K562 (cell line): ENCODE measurements at regions not wholly inside any gene's neighbourhood (a gene's known extent, or its start where the extent isn't known, plus 50 kb on each side); places are given as distances from the start of the nearest gene placed in this dataset.

Experiments used
- OTX1 ChIP-seq: fragments of 450-650 bp; formaldehyde crosslinking; IDR thresholded peaks from 2 replicates; pipeline ENCODE4 v1.4.0; 2022; ENCODE audit warnings: mild to moderate bottlenecking
- TF ChIP-seq, protein P1 (sequence below): fragments of 450-650 bp; IDR thresholded peaks from 2 replicates; pipeline ENCODE4 v1.6.1; 2016; ENCODE audit warnings: mild to moderate bottlenecking, moderate library complexity

DNA sequence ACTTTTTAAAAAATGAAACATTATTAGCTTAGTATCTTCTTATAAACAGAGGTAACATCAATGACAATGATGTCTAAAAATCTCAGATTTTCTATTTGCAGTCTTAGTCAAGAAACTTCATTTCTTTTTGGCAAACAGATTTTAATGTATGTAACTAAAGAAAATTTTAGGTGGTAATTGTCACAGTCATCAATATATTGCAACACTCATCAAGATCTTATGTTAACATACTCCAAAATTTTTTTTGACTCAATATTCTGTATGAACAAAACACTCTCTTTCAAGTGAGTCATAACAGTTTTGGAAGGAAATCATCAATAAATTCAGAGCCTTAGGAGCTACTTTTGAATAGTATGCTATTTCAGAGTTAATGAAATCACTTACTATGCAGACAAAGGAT lies 1507.6 kb downstream of the SLITRK1 start (continued):
- TF ChIP-seq, protein P1, sequence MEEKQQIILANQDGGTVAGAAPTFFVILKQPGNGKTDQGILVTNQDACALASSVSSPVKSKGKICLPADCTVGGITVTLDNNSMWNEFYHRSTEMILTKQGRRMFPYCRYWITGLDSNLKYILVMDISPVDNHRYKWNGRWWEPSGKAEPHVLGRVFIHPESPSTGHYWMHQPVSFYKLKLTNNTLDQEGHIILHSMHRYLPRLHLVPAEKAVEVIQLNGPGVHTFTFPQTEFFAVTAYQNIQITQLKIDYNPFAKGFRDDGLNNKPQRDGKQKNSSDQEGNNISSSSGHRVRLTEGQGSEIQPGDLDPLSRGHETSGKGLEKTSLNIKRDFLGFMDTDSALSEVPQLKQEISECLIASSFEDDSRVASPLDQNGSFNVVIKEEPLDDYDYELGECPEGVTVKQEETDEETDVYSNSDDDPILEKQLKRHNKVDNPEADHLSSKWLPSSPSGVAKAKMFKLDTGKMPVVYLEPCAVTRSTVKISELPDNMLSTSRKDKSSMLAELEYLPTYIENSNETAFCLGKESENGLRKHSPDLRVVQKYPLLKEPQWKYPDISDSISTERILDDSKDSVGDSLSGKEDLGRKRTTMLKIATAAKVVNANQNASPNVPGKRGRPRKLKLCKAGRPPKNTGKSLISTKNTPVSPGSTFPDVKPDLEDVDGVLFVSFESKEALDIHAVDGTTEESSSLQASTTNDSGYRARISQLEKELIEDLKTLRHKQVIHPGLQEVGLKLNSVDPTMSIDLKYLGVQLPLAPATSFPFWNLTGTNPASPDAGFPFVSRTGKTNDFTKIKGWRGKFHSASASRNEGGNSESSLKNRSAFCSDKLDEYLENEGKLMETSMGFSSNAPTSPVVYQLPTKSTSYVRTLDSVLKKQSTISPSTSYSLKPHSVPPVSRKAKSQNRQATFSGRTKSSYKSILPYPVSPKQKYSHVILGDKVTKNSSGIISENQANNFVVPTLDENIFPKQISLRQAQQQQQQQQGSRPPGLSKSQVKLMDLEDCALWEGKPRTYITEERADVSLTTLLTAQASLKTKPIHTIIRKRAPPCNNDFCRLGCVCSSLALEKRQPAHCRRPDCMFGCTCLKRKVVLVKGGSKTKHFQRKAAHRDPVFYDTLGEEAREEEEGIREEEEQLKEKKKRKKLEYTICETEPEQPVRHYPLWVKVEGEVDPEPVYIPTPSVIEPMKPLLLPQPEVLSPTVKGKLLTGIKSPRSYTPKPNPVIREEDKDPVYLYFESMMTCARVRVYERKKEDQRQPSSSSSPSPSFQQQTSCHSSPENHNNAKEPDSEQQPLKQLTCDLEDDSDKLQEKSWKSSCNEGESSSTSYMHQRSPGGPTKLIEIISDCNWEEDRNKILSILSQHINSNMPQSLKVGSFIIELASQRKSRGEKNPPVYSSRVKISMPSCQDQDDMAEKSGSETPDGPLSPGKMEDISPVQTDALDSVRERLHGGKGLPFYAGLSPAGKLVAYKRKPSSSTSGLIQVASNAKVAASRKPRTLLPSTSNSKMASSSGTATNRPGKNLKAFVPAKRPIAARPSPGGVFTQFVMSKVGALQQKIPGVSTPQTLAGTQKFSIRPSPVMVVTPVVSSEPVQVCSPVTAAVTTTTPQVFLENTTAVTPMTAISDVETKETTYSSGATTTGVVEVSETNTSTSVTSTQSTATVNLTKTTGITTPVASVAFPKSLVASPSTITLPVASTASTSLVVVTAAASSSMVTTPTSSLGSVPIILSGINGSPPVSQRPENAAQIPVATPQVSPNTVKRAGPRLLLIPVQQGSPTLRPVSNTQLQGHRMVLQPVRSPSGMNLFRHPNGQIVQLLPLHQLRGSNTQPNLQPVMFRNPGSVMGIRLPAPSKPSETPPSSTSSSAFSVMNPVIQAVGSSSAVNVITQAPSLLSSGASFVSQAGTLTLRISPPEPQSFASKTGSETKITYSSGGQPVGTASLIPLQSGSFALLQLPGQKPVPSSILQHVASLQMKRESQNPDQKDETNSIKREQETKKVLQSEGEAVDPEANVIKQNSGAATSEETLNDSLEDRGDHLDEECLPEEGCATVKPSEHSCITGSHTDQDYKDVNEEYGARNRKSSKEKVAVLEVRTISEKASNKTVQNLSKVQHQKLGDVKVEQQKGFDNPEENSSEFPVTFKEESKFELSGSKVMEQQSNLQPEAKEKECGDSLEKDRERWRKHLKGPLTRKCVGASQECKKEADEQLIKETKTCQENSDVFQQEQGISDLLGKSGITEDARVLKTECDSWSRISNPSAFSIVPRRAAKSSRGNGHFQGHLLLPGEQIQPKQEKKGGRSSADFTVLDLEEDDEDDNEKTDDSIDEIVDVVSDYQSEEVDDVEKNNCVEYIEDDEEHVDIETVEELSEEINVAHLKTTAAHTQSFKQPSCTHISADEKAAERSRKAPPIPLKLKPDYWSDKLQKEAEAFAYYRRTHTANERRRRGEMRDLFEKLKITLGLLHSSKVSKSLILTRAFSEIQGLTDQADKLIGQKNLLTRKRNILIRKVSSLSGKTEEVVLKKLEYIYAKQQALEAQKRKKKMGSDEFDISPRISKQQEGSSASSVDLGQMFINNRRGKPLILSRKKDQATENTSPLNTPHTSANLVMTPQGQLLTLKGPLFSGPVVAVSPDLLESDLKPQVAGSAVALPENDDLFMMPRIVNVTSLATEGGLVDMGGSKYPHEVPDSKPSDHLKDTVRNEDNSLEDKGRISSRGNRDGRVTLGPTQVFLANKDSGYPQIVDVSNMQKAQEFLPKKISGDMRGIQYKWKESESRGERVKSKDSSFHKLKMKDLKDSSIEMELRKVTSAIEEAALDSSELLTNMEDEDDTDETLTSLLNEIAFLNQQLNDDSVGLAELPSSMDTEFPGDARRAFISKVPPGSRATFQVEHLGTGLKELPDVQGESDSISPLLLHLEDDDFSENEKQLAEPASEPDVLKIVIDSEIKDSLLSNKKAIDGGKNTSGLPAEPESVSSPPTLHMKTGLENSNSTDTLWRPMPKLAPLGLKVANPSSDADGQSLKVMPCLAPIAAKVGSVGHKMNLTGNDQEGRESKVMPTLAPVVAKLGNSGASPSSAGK: no peak
- TF ChIP-seq OTX1 (CRISPR knock-in tag): no peak
